HG02840 (cell line): ENCODE measurements at regions not wholly inside any gene's neighbourhood (a gene's known extent, or its start where the extent isn't known, plus 50 kb on each side); places are given as distances from the start of the nearest gene placed in this dataset.

Source experiments
- ATAC-seq: cut with Tn5 transposase; IDR thresholded peaks from one replicate; pipeline ENCODE4 v1.9.1; 2021; ENCODE audit warnings: mild to moderate bottlenecking, moderate library complexity, moderate number of reproducible peaks; ENCODE audit not compliant: unreplicated experiment, low FRiP score

GRCh38 chr22:48706934-48707762 lies 1120.5 kb downstream of the BRD1 start:
- no peak for ATAC-seq

GRCh38 chr22:48705917-48706605 lies 1121.6 kb downstream of the BRD1 start:
- no peak for ATAC-seq

- ATAC-seq = no peak
Observed at GRCh38 chr22:48705159-48705916, 1122.3 kb downstream of the BRD1 start.

GRCh38 chr22:48704335-48704734 lies 1123.3 kb downstream of the BRD1 start:
- ATAC-seq = no peak

- ATAC-seq = no peak
Observed at GRCh38 chr22:48703265-48703941, 1124.3 kb downstream of the BRD1 start.

- ATAC-seq = no peak
Observed at GRCh38 chr22:48702573-48703264, 1125.0 kb downstream of the BRD1 start.

- no peak for ATAC-seq
Observed at GRCh38 chr22:48701296-48702030, 1126.2 kb downstream of the BRD1 start.

GRCh38 chr22:48700566-48701295 lies 1126.9 kb downstream of the BRD1 start:
- ATAC-seq = no peak

- no peak for ATAC-seq
Observed at GRCh38 chr22:48700180-48700565, 1127.5 kb downstream of the BRD1 start.

- ATAC-seq = no peak
Observed at GRCh38 chr22:48699511-48699910, 1128.2 kb downstream of the BRD1 start.

- ATAC-seq = no peak
Observed at GRCh38 chr22:48698618-48699017, 1129.1 kb downstream of the BRD1 start.

- no peak for ATAC-seq
Observed at GRCh38 chr22:48697694-48698276, 1129.9 kb downstream of the BRD1 start.

- no peak for ATAC-seq
Observed at GRCh38 chr22:48697223-48697622, 1130.5 kb downstream of the BRD1 start.

- ATAC-seq = no peak
Observed at GRCh38 chr22:48696371-48696770, 1131.3 kb downstream of the BRD1 start.

- no peak for ATAC-seq
Observed at GRCh38 chr22:48695731-48696305, 1131.9 kb downstream of the BRD1 start.

GRCh38 chr22:48695251-48695650 lies 1132.4 kb downstream of the BRD1 start:
- no peak for ATAC-seq

GRCh38 chr22:48694296-48694883 lies 1133.3 kb downstream of the BRD1 start:
- no peak for ATAC-seq
